HT1080 (cell line): ENCODE measurements at regions not wholly inside any gene's neighbourhood (a gene's known extent, or its start where the extent isn't known, plus 50 kb on each side); places are given as distances from the start of the nearest gene placed in this dataset.
A peak's percentile ranks its signal among the peaks of the same experiment; 100 is the strongest.

Experiments
- DNase-seq: peaks from one replicate; pipeline ENCODE4 v3.0.0-alpha.2; 2015; ENCODE audit warnings: low read depth

- DNase-seq, result no peak
Measured at GRCh38 chr4:64598066-64598465, 188.8 kb upstream of the TECRL start.

GRCh38 chr4:64594723-64595122 is 185.5 kb upstream of the TECRL start:
- DNase-seq, result no peak

- no peak for DNase-seq
Measured at GRCh38 chr4:64588507-64588906, 179.3 kb upstream of the TECRL start.

DNA sequence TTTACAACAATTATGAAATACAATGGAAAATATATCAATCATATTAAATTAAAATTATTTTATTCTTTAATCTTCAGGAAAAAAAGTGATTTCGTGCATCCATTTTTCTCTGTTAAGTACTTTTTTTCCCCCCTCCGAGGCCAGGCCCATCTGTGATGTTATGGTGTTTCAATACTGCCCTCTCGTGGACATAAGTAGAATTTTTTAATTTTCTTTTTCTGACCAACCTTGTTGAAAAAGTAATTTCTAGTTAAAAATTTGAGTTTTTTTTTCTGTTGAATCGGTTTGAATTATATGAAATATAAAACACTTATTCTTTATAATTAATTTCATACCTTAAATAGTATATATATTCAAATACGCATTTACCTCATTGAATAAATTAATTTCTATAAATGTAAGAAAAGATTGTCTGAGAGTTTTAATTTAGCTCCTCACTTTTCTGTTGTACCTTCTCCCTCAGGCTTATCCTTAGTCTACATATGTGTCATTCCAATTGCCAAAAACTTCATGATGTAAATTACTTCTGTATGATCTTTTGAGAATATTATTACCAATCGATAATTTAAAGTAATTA is 175.8 kb upstream of the TECRL start:
- peak; percentile 24 for DNase-seq

GRCh38 chr4:64584125-64584524 is 174.9 kb upstream of the TECRL start:
- no peak for DNase-seq

DNA sequence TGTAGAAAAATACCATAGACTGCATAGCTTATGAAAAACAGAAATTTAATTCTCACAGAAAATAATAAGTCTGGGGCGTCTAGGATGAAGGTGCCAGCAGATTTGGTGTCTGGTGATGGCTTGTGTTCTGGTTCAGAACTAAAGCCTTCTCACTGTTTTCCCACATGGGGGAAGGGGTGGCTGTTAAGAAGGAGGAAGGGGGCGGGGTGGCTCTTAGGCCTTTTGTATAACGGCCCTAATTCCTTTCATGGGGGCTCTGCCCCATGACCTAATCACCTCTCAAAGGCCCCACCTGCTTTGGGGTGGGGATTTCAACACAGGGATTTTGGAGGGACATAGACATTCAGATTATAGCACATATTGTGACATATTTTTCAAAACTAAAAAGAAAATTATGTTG is 173.2 kb upstream of the TECRL start:
- DNase-seq, result no peak

DNA sequence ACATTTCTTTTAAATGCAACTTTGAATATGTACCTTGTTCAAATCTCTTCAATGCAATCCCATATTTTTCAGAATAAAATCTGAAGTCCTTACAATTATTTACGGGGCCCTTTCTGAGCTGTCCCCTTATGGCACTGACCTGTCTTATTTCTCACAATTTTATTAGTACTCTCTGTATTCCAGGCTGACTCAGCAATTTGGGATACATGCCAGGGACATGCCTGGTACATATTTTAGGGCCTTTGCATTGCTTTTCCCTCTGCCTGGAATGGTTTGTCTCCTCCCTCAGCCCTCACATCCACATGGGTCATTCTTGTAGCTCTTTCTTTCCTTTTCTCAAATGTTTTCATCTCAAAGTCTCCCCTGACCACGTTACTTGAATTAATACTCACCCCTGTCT is 172.2 kb upstream of the TECRL start:
- peak; percentile 48 for DNase-seq

GRCh38 chr4:64564126-64564525 is 154.9 kb upstream of the TECRL start:
- peak; percentile 72 for DNase-seq

DNA sequence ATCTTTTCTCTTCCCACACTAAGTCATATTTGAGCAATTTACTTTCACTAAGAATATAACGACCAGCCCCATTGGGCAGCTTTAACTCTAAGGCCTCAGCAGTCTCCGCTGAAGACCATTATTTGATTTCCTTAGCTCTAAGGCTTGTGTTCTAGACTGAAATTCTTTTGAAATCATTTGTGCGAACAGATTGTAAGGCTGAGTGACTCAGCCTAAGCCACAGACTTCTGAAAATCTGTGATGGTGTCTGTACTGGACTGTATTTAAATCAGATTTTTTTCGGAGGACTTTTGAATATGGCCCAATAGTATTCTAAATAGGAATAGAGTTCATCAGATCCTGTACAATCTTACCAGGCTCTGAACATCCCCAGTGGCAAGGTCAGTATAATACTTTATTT is 150.3 kb upstream of the TECRL start:
- DNase-seq, result peak; percentile 15

DNA sequence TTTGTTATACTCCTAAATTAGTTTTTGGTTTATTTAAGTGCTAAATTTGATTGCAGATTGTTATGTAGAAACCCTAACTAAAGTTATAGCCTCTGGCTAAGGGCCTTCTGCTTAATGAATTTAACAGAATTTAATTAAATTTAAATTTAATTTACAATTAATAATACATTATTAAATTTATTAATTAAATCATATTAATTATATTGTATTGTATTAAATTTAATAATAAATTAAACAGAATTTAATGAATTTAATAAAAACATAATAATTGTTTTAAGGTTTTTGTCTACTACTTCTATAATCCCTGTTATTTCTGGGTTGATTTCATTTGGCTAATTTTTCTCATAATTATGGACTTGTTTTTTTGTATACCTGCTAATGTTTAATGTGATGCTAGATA is 141.9 kb upstream of the TECRL start:
- DNase-seq, result no peak

DNA sequence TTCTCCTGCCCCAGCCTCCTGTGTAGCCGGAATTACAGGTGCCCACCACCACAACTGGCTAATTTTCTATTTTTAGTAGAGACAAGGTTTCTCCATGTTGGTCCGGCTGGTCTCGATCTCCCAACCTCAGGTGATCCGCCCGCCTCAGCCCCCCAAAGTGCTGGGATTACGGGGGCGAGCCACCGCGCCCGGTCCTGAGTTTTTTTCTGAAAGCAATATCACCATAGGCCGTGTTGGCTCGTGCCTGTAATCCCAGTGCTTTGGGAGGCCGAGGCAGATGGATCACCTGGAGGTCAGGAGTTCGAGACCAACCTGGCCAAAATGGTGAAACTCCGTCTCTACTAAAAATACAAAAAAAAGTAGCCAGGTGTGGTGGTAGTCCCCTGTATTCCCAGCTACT is 136.3 kb upstream of the TECRL start:
- no peak for DNase-seq

GRCh38 chr4:64539234-64539849 is 130.1 kb upstream of the TECRL start:
- peak; percentile 44 for DNase-seq

GRCh38 chr4:64538219-64538618 is 129.0 kb upstream of the TECRL start:
- peak; percentile 10 for DNase-seq

GRCh38 chr4:64533637-64534036 is 124.4 kb upstream of the TECRL start:
- no peak for DNase-seq

DNA sequence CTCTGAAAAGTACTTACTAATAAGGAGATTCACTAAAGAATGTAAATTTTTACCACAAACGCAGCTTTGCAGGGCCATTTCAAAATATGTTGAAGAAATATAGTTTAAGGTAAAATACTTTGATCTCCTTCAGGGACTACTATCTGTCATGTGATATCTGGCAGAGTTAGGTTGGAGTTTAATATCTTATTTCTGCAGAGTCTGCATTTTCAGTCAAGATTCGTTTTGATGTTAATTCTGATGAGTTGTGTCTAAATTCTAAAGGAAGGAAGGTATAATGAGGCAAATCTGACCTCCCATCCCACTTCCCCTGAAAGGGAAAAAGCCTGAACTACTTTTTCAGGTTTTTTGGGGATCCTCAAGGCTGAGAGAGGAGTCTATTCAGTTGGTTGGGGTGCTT is 123.9 kb upstream of the TECRL start:
- DNase-seq, result no peak

GRCh38 chr4:64520421-64520820 is 111.2 kb upstream of the TECRL start:
- no peak for DNase-seq

DNA sequence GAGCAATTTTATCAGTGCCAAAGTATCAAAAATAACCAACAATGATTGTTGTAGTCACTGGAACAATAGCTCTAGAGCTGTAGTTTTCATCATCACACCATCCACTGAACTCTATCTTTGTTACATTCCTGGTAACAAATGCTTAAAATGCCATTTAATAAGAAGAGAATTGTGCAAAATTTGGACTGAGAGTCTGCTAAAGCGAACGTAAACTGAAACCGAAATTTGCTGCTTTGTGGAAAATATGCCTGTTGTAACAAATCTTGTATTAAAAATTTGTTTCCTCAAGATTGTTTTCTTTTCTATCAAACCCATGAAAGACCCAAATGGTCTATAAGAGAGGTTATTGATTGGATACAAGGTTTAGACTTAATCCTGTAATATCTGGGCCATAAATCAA is 109.3 kb upstream of the TECRL start:
- no peak for DNase-seq

- DNase-seq, result no peak
Measured at GRCh38 chr4:64516176-64516575, 106.9 kb upstream of the TECRL start.

- DNase-seq, result no peak
Measured at GRCh38 chr4:64508089-64508488, 98.8 kb upstream of the TECRL start.

DNA sequence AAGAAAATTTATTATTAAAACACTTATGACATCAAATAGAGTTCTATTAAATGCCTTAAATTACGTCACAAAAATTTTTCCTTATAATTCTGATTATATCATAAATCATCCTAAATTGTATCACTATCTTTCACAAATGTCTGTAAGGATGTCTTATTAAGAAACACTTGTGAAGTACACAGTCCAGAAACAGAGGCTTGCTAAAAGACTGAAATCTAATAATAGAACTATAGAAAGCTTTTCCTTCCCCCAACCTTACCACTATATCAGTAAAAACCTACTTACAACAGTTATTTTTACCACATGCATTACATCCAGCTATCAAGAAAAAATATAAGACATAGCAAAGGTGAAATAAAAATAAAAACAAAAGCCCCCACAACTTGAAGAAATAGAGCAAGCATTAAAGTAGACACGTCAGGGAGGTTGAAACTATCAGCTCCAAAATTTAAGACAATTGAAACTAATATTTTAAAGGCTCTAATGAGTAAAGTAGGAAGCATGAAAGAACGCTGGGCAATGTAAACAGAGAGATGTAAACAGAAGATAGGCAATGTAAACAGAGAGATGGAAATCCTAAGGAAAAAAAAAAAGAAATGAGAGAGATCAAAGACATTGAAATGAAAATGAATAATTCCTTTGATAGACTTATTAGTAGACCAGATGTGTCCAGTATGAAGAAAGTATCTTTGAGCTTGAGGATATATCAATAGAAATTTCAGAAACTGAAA is 94.9 kb upstream of the TECRL start:
- no peak for DNase-seq

DNA sequence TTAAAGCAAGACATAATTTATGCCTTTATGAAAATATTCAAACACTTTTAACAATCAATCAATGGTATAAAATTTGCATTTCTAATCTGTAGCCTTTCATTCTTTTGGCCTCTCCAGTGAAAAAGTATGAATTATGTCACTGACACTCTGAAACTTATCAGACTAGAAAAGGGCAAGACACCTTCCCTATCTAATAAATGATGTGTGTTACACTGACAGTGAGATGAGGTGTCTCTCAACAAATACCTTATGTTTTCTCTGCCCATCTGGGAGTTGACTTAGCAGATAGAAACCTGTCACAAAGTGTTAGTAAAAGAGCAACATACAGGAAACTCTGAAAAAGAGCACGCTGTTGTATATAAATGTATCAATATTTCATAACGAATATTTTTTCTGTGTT is 94.2 kb upstream of the TECRL start:
- DNase-seq, result no peak

DNA sequence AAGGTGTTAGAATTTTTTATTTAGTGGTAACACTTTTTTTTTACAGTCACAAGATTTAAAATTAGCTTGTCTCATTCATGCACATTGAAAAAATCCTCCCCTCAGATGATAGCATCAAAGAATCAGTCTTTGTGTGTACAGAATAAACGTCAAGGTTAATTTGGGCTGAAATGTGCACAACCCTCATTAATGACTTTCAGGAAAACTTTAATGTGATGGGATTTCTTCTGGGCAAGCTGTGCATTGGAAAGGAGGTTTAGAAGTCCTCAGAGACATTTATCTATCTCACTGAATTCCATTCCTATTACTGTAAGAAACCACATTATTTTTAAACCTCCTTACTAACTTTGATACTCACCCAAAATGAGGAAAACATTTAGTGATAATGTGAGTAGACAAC is 88.2 kb upstream of the TECRL start:
- peak; percentile 13 for DNase-seq

DNA sequence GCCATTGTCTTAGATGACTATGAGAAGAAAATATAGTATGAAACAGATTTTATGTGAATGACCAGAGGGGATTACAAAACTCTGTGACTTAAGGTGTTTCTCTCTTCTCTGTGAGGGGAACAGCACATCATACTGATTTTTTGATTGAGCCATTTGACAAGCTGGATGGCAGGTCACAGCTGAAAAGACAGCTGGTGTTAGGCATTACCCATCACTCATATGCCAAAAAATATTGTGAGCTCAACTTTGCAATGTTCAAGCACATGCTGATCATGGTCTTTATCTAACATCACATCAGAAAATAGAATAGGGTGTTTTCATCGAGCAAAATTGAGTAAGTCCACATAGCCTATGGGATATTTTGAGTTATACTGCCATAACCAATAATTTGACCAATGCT is 86.7 kb upstream of the TECRL start:
- no peak for DNase-seq
